ENCODE measurements at regions not wholly inside any gene's neighbourhood (a gene's known extent, or its start where the extent isn't known, plus 50 kb on each side); places are given as distances from the start of the nearest gene placed in this dataset.
"Not testable (repeated sequence)": the region's sequence is repeated elsewhere in the genome, so short reads cannot be mapped to it uniquely, and the experiment has no call there.

DNA sequence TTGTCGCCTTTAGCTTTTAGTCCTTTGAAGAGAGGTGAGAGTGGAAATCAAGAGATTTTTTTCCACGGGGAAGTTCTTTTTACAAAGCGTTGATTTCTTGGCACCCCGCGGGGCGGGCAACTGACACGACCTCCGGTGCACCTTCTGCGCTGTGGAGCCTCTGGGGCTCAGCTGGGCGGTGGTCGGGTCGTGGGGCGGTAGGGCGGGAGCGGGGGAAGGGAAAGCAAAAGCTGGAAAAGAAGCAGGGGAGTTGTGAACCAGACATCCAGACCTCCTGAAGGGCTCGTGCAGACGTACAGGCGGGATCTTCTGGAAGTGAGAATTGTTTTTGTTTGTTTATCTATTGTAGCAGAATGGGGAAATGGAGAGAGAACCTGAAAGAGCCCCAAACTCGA lies 63.3 kb downstream of the PPIAL4A start:
- TF ChIP-seq POLR2AphosphoS5, POLR2A (IDR thresholded peaks at IDR 0.05): not testable (repeated sequence)
